ENCODE measurements at regions not wholly inside any gene's neighbourhood (a gene's known extent, or its start where the extent isn't known, plus 50 kb on each side); places are given as distances from the start of the nearest gene placed in this dataset.
"Not testable (repeated sequence)": the region's sequence is repeated elsewhere in the genome, so short reads cannot be mapped to it uniquely, and the experiment has no call there.

- no peak for DNase-seq (ENCODE audit: low read depth)
- no peak overlapping the region for H3K4me3 ChIP-seq (ENCODE audit: low read depth, low read length)
Observed at GRCh38 chr2:146540271-146540932, 1304.4 kb upstream of the ACVR2A start.

GRCh38 chr2:146539739-146540138, 1305.1 kb upstream of the ACVR2A start:
- not testable (repeated sequence) for DNase-seq (ENCODE audit: low read depth)

More at GRCh38 chr2:146540271-146540932, 1304.4 kb upstream of the ACVR2A start:
- no peak for TF ChIP-seq CTCF (IDR thresholded peaks at IDR 0.05; ENCODE audit: insufficient read depth, low read depth, low read length)

GRCh38 chr2:146537477-146537876, 1307.4 kb upstream of the ACVR2A start:
- no peak overlapping the region for H3K4me3 ChIP-seq (ENCODE audit: low read depth, low read length)
- DNase-seq (ENCODE audit: low read depth), result no peak
- TF ChIP-seq CTCF (IDR thresholded peaks at IDR 0.05; ENCODE audit: insufficient read depth, low read depth, low read length), result no peak

More at GRCh38 chr2:146539739-146540138, 1305.1 kb upstream of the ACVR2A start:
- not testable (repeated sequence) for H3K4me3 ChIP-seq (ENCODE audit: low read depth, low read length)

GRCh38 chr2:146532509-146533147, 1312.2 kb upstream of the ACVR2A start:
- no peak for DNase-seq (ENCODE audit: low read depth)
- no peak overlapping the region for H3K4me3 ChIP-seq (ENCODE audit: low read depth, low read length)
- no peak for TF ChIP-seq CTCF (IDR thresholded peaks at IDR 0.05; ENCODE audit: insufficient read depth, low read depth, low read length)

- H3K4me3 ChIP-seq (ENCODE audit: low read depth, low read length), result no peak overlapping the region
- no peak for DNase-seq (ENCODE audit: low read depth)
- no peak for TF ChIP-seq CTCF (IDR thresholded peaks at IDR 0.05; ENCODE audit: insufficient read depth, low read depth, low read length)
Observed at GRCh38 chr2:146532009-146532408, 1312.8 kb upstream of the ACVR2A start.

GRCh38 chr2:146530886-146531285, 1313.9 kb upstream of the ACVR2A start:
- no peak overlapping the region for H3K4me3 ChIP-seq (ENCODE audit: low read depth, low read length)
- no peak for TF ChIP-seq CTCF (IDR thresholded peaks at IDR 0.05; ENCODE audit: insufficient read depth, low read depth, low read length)
- DNase-seq (ENCODE audit: low read depth), result no peak

GRCh38 chr2:146527166-146527565, 1317.7 kb upstream of the ACVR2A start:
- DNase-seq (ENCODE audit: low read depth), result peak; percentile 17
- no peak overlapping the region for H3K4me3 ChIP-seq (ENCODE audit: low read depth, low read length)
- TF ChIP-seq CTCF (IDR thresholded peaks at IDR 0.05; ENCODE audit: insufficient read depth, low read depth, low read length), result no peak
